ENCODE measurements at regions not wholly inside any gene's neighbourhood (a gene's known extent, or its start where the extent isn't known, plus 50 kb on each side); places are given as distances from the start of the nearest gene placed in this dataset.
"Not testable (repeated sequence)": the region's sequence is repeated elsewhere in the genome, so short reads cannot be mapped to it uniquely, and the experiment has no call there.

GRCh38 chr20:6355754-6356451 is 233.1 kb upstream of the FERMT1 start:
- no peak for DNase-seq (ENCODE audit: low read depth)
- H3K4me3 ChIP-seq (ENCODE audit: low read depth, low read length), result no peak overlapping the region

GRCh38 chr20:6348908-6349307 is 226.1 kb upstream of the FERMT1 start:
- no peak overlapping the region for H3K4me3 ChIP-seq (ENCODE audit: low read depth, low read length)
- no peak for TF ChIP-seq CTCF (IDR thresholded peaks at IDR 0.05; ENCODE audit: insufficient read depth, low read depth, low read length, missing control alignments)
- no peak for DNase-seq (ENCODE audit: low read depth)

More at GRCh38 chr20:6355754-6356451, 233.1 kb upstream of the FERMT1 start:
- TF ChIP-seq CTCF (IDR thresholded peaks at IDR 0.05; ENCODE audit: insufficient read depth, low read depth, low read length, missing control alignments), result no peak

- no peak for DNase-seq (ENCODE audit: low read depth)
- H3K4me3 ChIP-seq (ENCODE audit: low read depth, low read length), result no peak overlapping the region
- TF ChIP-seq CTCF (IDR thresholded peaks at IDR 0.05; ENCODE audit: insufficient read depth, low read depth, low read length, missing control alignments), result no peak
Observed at GRCh38 chr20:6347916-6348315, 225.1 kb upstream of the FERMT1 start.

GRCh38 chr20:6341491-6341890 is 218.7 kb upstream of the FERMT1 start:
- DNase-seq (ENCODE audit: low read depth), result no peak

GRCh38 chr20:6339176-6339575 is 216.3 kb upstream of the FERMT1 start:
- no peak for TF ChIP-seq CTCF (IDR thresholded peaks at IDR 0.05; ENCODE audit: insufficient read depth, low read depth, low read length, missing control alignments)
- H3K4me3 ChIP-seq (ENCODE audit: low read depth, low read length), result no peak overlapping the region
- no peak for DNase-seq (ENCODE audit: low read depth)

More at GRCh38 chr20:6341491-6341890, 218.7 kb upstream of the FERMT1 start:
- H3K4me3 ChIP-seq (ENCODE audit: low read depth, low read length), result no peak overlapping the region
- no peak for TF ChIP-seq CTCF (IDR thresholded peaks at IDR 0.05; ENCODE audit: insufficient read depth, low read depth, low read length, missing control alignments)

GRCh38 chr20:6333110-6333509 is 210.3 kb upstream of the FERMT1 start:
- no peak overlapping the region for H3K4me3 ChIP-seq (ENCODE audit: low read depth, low read length)
- TF ChIP-seq CTCF (IDR thresholded peaks at IDR 0.05; ENCODE audit: insufficient read depth, low read depth, low read length, missing control alignments), result no peak
- DNase-seq (ENCODE audit: low read depth), result no peak

GRCh38 chr20:6321235-6321634 is 198.4 kb upstream of the FERMT1 start:
- H3K4me3 ChIP-seq (ENCODE audit: low read depth, low read length); DNase-seq (ENCODE audit: low read depth): not testable (repeated sequence)

Data from GM12865 (cell line).